Brain microvascular endothelial cell (primary cell): ENCODE measurements at regions not wholly inside any gene's neighbourhood (a gene's known extent, or its start where the extent isn't known, plus 50 kb on each side); places are given as distances from the start of the nearest gene placed in this dataset.

Source experiments
- DNase-seq: peaks from one replicate; pipeline ENCODE4 v3.0.0-alpha.2; 2020
- H3K27ac ChIP-seq: fragments of 250-450 bp; sonication (Bioruptor Pico); 2 replicates; pipeline ENCODE4 v1.5.1; 2020; ENCODE audit warnings: mild to moderate bottlenecking, moderate library complexity
- H3K27me3 ChIP-seq: fragments of 250-450 bp; sonication (Bioruptor Pico); replicated peaks from 2 replicates; pipeline ENCODE4 v1.5.1; 2020; ENCODE audit warnings: mild to moderate bottlenecking
- H3K36me3 ChIP-seq: fragments of 250-450 bp; sonication (Bioruptor Pico); replicated peaks from 2 replicates; pipeline ENCODE4 v1.5.1; 2020; ENCODE audit warnings: mild to moderate bottlenecking
- H3K4me3 ChIP-seq: 2 replicates; pipeline ENCODE4 v1.5.1; 2011; ENCODE audit warnings: low read depth, mild to moderate bottlenecking, control low read depth, low read length, moderate library complexity
- in situ Hi-C: cut with HindIII; loops from 2 replicates; pipeline ENCODE4 v1.10.0; 2017; ENCODE audit warnings: low sequenced_read_pairs, low pct_ligation_motif_present
- TF ChIP-seq, protein P1 (sequence below): IDR thresholded peaks from 2 replicates; pipeline ENCODE4 v1.5.1; 2011; ENCODE audit warnings: low read depth, mild to moderate bottlenecking, moderate library complexity, low read length, control low read depth, inconsistent platforms; ENCODE audit errors: missing control alignments

DNA sequence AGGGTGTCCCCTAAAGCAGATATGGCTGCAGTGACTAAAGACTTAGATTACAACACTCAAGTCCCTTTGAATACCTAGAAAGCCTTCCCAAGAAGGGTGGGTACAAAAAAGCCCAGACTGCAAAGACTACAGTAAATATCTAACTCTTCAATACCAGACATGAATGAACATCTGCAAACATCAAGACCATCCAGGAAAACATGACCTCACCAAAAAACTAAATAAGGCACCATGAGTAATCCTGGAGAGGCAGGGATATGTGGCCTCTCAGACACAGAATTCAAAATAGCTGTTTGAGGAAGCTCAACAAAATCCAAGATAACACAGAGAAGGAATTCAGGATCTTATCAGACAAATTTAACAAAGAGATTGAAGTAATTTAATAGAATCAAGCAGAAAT lies 138.2 kb upstream of the OTOS start:
- TF ChIP-seq, protein P1, sequence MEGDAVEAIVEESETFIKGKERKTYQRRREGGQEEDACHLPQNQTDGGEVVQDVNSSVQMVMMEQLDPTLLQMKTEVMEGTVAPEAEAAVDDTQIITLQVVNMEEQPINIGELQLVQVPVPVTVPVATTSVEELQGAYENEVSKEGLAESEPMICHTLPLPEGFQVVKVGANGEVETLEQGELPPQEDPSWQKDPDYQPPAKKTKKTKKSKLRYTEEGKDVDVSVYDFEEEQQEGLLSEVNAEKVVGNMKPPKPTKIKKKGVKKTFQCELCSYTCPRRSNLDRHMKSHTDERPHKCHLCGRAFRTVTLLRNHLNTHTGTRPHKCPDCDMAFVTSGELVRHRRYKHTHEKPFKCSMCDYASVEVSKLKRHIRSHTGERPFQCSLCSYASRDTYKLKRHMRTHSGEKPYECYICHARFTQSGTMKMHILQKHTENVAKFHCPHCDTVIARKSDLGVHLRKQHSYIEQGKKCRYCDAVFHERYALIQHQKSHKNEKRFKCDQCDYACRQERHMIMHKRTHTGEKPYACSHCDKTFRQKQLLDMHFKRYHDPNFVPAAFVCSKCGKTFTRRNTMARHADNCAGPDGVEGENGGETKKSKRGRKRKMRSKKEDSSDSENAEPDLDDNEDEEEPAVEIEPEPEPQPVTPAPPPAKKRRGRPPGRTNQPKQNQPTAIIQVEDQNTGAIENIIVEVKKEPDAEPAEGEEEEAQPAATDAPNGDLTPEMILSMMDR, result no peak
- Histone ChIP-seq H3K27ac (no peak overlapping the region), H3K36me3 (no peaks in the 10 kb centered on the region), H3K4me3 (no peak overlapping the region), H3K27me3 (no peaks in the 10 kb centered on the region)
- peak; percentile 39 for DNase-seq
- in situ Hi-C loops, result no loop called here

DNA sequence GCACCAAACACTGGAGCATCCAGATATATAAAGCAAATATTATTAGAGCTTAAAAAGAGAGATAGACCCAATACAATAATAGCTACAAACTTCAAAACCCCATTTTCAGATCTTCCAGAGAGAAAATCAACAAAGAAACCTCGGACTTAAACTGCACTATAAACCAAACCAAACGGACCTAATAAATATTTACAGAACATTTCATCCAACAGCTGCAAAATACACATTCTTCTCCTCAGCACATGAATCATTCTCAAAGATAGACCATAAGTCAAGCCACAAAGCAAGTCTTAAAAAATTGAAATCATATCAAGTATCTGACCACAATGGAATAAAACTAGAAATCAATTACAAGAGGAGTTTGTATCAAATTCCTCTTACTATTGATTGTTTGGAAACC lies 140.2 kb upstream of the OTOS start:
- Histone ChIP-seq H3K27ac (no peak overlapping the region), H3K27me3 (no peaks in the 10 kb centered on the region), H3K4me3 (no peak overlapping the region), H3K36me3 (no peaks in the 10 kb centered on the region)
- DNase-seq, result no peak
- in situ Hi-C loops, result no loop called here
- TF ChIP-seq, protein P1, result no peak

DNA sequence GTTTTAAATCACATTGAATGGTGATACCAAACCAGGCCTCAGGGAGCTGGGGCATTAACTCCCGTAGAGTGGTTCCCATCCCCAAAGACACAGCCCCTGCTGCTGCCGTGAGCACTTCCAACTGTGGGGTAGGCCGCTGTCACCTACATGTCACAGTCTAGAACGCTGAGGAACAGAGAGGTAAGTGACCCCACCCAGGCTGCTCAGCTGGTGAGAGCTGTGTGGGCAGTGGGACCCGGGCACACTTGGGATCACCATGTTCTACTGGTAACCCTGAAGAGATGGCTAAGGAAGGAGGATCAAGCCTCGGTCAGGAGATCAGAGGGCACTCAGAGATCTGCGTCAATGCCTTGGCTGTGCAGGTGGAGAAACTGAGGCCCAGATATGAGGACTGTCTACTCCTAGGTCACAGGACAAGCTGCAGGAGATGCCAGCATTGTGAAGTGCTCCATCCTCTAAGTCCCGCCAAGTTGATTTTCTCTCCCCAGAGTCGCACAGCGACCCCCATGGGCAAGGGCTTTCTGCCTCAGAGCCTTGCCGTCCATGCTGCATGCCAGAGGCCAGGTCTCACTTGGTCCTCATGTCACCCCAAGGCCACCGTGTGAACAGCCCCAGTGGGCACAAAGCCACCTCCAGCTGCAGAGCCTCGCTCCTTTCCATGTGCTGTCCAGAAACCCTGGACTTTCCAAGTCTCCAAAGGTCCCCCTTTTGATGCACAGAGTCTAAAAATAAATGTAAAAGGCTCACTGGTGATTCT lies 144.2 kb upstream of the OTOS start:
- in situ Hi-C loops, result no loop called here
- TF ChIP-seq, protein P1, result no peak
- Histone ChIP-seq H3K36me3 (no peaks in the 10 kb centered on the region), H3K27ac (no peak overlapping the region), H3K4me3 (no peak overlapping the region), H3K27me3 (no peaks in the 10 kb centered on the region)
- no peak for DNase-seq

DNA sequence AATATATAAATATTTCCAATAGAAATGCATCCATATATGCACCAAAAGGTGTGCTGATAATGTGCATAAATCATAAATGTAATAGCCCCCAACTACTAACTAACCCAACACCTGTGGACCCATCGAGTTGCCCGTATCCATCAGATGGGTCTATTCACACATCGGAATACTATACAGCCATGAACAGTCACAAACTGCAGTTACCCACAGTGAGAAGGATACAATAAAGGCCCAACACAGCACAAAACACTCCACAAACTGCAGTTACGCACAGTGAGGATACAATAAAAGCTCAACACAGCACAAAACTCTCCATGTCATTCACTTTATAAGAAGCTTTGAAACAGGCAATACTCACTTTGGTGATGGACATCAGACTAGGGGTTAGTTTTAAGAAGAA lies 145.3 kb upstream of the OTOS start:
- in situ Hi-C loops, result no loop called here
- Histone ChIP-seq H3K27me3 (no peaks in the 10 kb centered on the region), H3K4me3 (no peak overlapping the region), H3K27ac (no peak overlapping the region), H3K36me3 (no peaks in the 10 kb centered on the region)
- TF ChIP-seq, protein P1, result no peak
- no peak for DNase-seq

DNA sequence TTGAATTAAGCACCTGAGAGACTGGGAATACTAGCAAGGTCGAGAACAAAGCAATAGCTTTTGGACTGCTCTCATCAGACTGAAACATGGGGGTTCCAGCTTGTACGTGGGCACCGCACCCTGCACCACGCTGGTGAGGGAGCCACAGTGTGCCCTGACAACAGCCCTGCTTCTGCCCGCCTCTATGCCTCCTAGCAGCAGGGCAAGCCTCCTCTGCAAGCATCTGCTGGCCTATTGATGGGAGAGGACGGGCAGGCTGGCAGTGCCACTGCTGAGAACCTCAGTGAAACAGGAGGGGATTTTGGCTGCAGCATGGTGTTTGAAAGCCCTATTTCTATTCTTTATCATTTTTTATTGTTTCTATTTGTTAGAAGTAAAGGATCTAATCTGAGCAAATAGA lies 146.1 kb upstream of the OTOS start:
- TF ChIP-seq, protein P1, result no peak

DNA sequence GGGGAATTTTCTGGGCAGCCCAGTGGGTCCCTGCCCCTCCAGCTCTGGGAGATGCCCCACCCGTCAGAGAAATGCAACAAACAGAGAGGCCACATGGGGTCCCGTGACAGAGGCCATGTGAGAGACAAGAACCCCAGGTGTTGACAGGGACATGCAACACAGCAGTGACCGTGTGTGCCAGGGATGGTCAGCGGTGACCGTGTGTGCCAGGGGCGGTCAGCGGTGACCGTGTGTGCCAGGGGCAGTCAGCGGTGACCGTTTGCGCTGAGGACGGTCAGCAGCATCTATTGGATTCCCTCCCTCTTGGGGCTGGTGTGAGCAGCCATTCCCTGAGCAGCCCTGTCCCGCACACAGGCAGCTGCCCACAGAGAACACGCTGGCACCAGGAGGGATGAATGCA lies 146.6 kb upstream of the OTOS start:
- in situ Hi-C loops, result no loop called here
- H3K27ac ChIP-seq, result no peak overlapping the region
- H3K27me3 ChIP-seq, result no peaks in the 10 kb centered on the region

More for the DNA sequence above, 146.1 kb upstream of the OTOS start:
- DNase-seq, result no peak
- no peak overlapping the region for H3K4me3 ChIP-seq
- no peaks in the 10 kb centered on the region for H3K36me3 ChIP-seq
- H3K27me3 ChIP-seq, result no peaks in the 10 kb centered on the region
- in situ Hi-C loops, result no loop called here
- H3K27ac ChIP-seq, result no peak overlapping the region

More for the DNA sequence above, 146.6 kb upstream of the OTOS start:
- Histone ChIP-seq H3K4me3 (no peak overlapping the region), H3K36me3 (no peaks in the 10 kb centered on the region)
- no peak for DNase-seq
- TF ChIP-seq, protein P1, result no peak
